ENCODE measurements at regions not wholly inside any gene's neighbourhood (a gene's known extent, or its start where the extent isn't known, plus 50 kb on each side); places are given as distances from the start of the nearest gene placed in this dataset.

DNA sequence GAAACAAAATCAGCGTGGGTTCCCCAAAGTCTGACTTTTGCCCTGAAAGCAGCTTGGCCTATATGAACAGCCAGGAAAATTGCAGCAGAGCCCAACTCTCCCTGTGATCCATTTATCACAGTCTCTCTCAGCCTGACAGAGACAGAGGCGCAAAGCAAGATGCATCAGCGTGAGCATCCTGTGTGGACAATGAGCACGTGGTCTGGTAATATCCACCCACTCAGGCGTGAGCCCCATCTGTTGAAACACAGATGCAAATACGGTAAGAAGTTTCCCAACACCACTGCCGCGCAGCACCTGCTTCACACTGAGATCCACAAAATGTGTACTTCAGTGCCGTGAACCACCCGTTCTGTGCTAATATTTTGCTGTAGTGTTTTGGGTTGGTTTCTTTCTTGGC, 114.6 kb downstream of the MRPL36 start (continued):
- TF ChIP-seq ZC3H10 (CRISPR knock-in tag; IDR thresholded peaks at IDR 0.05) (no peak), PPARA (CRISPR knock-in tag; IDR thresholded peaks at IDR 0.05; ENCODE audit: borderline replicate concordance) (no peak)

DNA sequence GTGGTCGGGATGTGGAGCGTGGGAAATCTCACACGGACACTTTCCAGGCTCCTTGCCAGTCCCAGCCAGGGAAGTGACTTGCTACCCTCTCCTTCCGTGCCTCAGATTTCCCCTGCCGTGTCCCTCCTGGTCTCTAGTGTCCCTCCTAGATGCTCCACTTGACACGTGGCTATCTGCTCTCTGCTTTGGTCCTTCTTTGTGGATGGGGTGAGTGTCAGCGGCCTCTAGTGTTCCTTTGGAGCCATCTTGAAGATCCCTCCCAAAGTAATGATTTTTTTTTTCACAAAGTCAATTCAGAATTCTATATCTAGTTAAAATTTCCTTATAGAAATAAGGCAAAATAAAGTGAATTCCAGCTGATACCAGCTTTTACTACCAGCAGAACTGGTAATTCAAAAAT, 117.7 kb downstream of the MRPL36 start:
- TF ChIP-seq, protein P1, sequence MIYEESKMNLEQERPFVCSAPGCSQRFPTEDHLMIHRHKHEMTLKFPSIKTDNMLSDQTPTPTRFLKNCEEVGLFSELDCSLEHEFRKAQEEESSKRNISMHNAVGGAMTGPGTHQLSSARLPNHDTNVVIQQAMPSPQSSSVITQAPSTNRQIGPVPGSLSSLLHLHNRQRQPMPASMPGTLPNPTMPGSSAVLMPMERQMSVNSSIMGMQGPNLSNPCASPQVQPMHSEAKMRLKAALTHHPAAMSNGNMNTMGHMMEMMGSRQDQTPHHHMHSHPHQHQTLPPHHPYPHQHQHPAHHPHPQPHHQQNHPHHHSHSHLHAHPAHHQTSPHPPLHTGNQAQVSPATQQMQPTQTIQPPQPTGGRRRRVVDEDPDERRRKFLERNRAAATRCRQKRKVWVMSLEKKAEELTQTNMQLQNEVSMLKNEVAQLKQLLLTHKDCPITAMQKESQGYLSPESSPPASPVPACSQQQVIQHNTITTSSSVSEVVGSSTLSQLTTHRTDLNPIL (CRISPR knock-in tag; IDR thresholded peaks at IDR 0.05; ENCODE audit: low read depth): no peak
- TF ChIP-seq PPARA (CRISPR knock-in tag; IDR thresholded peaks at IDR 0.05; ENCODE audit: borderline replicate concordance) (no peak), ARNTL (CRISPR knock-in tag; IDR thresholded peaks at IDR 0.05; ENCODE audit: borderline replicate concordance, low read depth) (no peak), TOX (CRISPR knock-in tag; IDR thresholded peaks at IDR 0.05; ENCODE audit: borderline replicate concordance) (no peak), ZFP3 (CRISPR knock-in tag; IDR thresholded peaks at IDR 0.05) (no peak), ZFP30 (CRISPR knock-in tag; IDR thresholded peaks at IDR 0.05) (no peak), ZNF8 (CRISPR knock-in tag; IDR thresholded peaks at IDR 0.05) (no peak), ISL1 (CRISPR knock-in tag; IDR thresholded peaks at IDR 0.05) (no peak), SNAI2 (CRISPR knock-in tag; IDR thresholded peaks at IDR 0.05) (no peak), OSR1 (CRISPR knock-in tag; IDR thresholded peaks at IDR 0.05) (no peak), ZNF565 (CRISPR knock-in tag; conservative IDR thresholded peaks at IDR 0.05; ENCODE audit: low read depth) (no peak), ZNF70 (CRISPR knock-in tag; IDR thresholded peaks at IDR 0.05) (no peak), CSDC2 (CRISPR knock-in tag; IDR thresholded peaks at IDR 0.05) (no peak), BACH2 (CRISPR knock-in tag; IDR thresholded peaks at IDR 0.05; ENCODE audit: borderline replicate concordance) (no peak)
- TF ChIP-seq, protein P2, sequence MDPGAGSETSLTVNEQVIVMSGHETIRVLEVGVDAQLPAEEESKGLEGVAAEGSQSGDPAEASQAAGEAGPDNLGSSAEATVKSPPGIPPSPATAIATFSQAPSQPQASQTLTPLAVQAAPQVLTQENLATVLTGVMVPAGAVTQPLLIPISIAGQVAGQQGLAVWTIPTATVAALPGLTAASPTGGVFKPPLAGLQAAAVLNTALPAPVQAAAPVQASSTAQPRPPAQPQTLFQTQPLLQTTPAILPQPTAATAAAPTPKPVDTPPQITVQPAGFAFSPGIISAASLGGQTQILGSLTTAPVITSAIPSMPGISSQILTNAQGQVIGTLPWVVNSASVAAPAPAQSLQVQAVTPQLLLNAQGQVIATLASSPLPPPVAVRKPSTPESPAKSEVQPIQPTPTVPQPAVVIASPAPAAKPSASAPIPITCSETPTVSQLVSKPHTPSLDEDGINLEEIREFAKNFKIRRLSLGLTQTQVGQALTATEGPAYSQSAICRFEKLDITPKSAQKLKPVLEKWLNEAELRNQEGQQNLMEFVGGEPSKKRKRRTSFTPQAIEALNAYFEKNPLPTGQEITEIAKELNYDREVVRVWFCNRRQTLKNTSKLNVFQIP (CRISPR knock-in tag; IDR thresholded peaks at IDR 0.05; ENCODE audit: borderline replicate concordance, low read depth): no peak
- TF ChIP-seq, protein P3, sequence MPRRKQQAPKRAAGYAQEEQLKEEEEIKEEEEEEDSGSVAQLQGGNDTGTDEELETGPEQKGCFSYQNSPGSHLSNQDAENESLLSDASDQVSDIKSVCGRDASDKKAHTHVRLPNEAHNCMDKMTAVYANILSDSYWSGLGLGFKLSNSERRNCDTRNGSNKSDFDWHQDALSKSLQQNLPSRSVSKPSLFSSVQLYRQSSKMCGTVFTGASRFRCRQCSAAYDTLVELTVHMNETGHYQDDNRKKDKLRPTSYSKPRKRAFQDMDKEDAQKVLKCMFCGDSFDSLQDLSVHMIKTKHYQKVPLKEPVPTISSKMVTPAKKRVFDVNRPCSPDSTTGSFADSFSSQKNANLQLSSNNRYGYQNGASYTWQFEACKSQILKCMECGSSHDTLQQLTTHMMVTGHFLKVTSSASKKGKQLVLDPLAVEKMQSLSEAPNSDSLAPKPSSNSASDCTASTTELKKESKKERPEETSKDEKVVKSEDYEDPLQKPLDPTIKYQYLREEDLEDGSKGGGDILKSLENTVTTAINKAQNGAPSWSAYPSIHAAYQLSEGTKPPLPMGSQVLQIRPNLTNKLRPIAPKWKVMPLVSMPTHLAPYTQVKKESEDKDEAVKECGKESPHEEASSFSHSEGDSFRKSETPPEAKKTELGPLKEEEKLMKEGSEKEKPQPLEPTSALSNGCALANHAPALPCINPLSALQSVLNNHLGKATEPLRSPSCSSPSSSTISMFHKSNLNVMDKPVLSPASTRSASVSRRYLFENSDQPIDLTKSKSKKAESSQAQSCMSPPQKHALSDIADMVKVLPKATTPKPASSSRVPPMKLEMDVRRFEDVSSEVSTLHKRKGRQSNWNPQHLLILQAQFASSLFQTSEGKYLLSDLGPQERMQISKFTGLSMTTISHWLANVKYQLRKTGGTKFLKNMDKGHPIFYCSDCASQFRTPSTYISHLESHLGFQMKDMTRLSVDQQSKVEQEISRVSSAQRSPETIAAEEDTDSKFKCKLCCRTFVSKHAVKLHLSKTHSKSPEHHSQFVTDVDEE (CRISPR knock-in tag; IDR thresholded peaks at IDR 0.05): no peak
- TF ChIP-seq, protein P4, sequence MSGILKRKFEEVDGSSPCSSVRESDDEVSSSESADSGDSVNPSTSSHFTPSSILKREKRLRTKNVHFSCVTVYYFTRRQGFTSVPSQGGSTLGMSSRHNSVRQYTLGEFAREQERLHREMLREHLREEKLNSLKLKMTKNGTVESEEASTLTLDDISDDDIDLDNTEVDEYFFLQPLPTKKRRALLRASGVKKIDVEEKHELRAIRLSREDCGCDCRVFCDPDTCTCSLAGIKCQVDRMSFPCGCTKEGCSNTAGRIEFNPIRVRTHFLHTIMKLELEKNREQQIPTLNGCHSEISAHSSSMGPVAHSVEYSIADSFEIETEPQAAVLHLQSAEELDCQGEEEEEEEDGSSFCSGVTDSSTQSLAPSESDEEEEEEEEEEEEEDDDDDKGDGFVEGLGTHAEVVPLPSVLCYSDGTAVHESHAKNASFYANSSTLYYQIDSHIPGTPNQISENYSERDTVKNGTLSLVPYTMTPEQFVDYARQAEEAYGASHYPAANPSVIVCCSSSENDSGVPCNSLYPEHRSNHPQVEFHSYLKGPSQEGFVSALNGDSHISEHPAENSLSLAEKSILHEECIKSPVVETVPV (CRISPR knock-in tag; IDR thresholded peaks at IDR 0.05): no peak

DNA sequence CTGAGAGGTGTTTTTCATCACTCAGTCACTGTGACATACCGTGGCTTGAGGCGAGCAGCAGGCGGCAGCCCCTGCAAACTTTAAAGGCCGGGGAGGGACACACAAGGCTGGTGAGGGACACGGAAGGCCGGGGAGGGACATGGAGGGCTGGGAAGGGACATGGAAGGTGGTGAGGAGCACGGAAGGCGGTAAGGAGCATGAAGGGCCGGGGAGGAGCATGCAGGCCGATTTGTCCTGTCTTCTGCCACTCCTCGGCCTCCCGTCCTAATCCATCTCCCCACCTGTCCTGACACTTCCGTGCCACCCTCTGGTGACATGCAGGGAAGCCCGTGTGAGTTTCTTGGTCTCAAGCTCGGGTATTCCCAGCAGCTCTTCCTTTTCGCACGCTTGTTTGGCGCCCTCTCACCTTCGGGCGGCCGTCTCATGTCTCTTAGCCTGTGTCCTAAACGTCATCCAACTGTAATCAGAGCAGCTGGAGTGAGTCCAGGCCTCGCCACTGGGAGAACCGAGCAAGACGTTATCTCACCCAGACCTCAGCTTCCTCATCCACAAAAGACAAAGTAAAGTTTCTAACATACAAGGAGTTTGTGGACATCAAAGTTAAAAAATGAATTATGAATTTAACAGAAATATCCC, 126.5 kb downstream of the MRPL36 start:
- ATAC-seq: no peak; the same call in 2 of the 3 replicates
- TF ChIP-seq ARNTL (CRISPR knock-in tag; IDR thresholded peaks at IDR 0.05; ENCODE audit: borderline replicate concordance, low read depth) (no peak), TCF4 (CRISPR knock-in tag; IDR thresholded peaks at IDR 0.05; ENCODE audit: borderline replicate concordance) (no peak), ZC3H10 (CRISPR knock-in tag; IDR thresholded peaks at IDR 0.05) (no peak), ZFP3 (CRISPR knock-in tag; IDR thresholded peaks at IDR 0.05) (no peak), GLIS3 (CRISPR knock-in tag; IDR thresholded peaks at IDR 0.05) (no peak), ISL1 (CRISPR knock-in tag; IDR thresholded peaks at IDR 0.05) (no peak), ZNF70 (CRISPR knock-in tag; IDR thresholded peaks at IDR 0.05) (no peak)
- TF ChIP-seq, protein P1 (CRISPR knock-in tag; IDR thresholded peaks at IDR 0.05; ENCODE audit: low read depth): no peak

More for the DNA sequence above, 117.7 kb downstream of the MRPL36 start:
- ATAC-seq: no peak
